Brain microvascular endothelial cell (primary cell): ENCODE measurements at regions not wholly inside any gene's neighbourhood (a gene's known extent, or its start where the extent isn't known, plus 50 kb on each side); places are given as distances from the start of the nearest gene placed in this dataset.
A peak's percentile ranks its signal among the peaks of the same experiment; 100 is the strongest.

Source experiments
- DNase-seq: peaks from one replicate; pipeline ENCODE4 v3.0.0-alpha.2; 2020
- H3K27ac ChIP-seq: fragments of 250-450 bp; sonication (Bioruptor Pico); 2 replicates; pipeline ENCODE4 v1.5.1; 2020; ENCODE audit warnings: mild to moderate bottlenecking, moderate library complexity
- H3K27me3 ChIP-seq: fragments of 250-450 bp; sonication (Bioruptor Pico); replicated peaks from 2 replicates; pipeline ENCODE4 v1.5.1; 2020; ENCODE audit warnings: mild to moderate bottlenecking
- H3K36me3 ChIP-seq: fragments of 250-450 bp; sonication (Bioruptor Pico); replicated peaks from 2 replicates; pipeline ENCODE4 v1.5.1; 2020; ENCODE audit warnings: mild to moderate bottlenecking
- H3K4me3 ChIP-seq: 2 replicates; pipeline ENCODE4 v1.5.1; 2011; ENCODE audit warnings: low read depth, mild to moderate bottlenecking, control low read depth, low read length, moderate library complexity
- CTCF ChIP-seq: IDR thresholded peaks from 2 replicates; pipeline ENCODE4 v1.5.1; 2011; ENCODE audit warnings: low read depth, mild to moderate bottlenecking, moderate library complexity, low read length, control low read depth, inconsistent platforms; ENCODE audit errors: missing control alignments
- in situ Hi-C: cut with HindIII; loops from 2 replicates; pipeline ENCODE4 v1.10.0; 2017; ENCODE audit warnings: low sequenced_read_pairs, low pct_ligation_motif_present

GRCh38 chr9:80885894-80886293, 803.5 kb downstream of the TLE1 start:
- Histone ChIP-seq H3K27ac (no peak overlapping the region), H3K4me3 (no peak overlapping the region), H3K27me3 (no peaks in the 10 kb centered on the region), H3K36me3 (no peaks in the 10 kb centered on the region)
- DNase-seq, result no peak
- in situ Hi-C loops, result no loop called here
- peak; percentile 37 for TF ChIP-seq CTCF

- no peak for DNase-seq
- no peak for TF ChIP-seq CTCF
- no peak overlapping the region for H3K27ac ChIP-seq
- no peaks in the 10 kb centered on the region for H3K36me3 ChIP-seq
- in situ Hi-C loops, result no loop called here
- H3K27me3 ChIP-seq, result no peaks in the 10 kb centered on the region
- no peak overlapping the region for H3K4me3 ChIP-seq
Measured at GRCh38 chr9:80883826-80884579, 805.3 kb downstream of the TLE1 start.

GRCh38 chr9:80883426-80883825, 805.9 kb downstream of the TLE1 start:
- in situ Hi-C loops, result no loop called here
- H3K27me3 ChIP-seq, result no peaks in the 10 kb centered on the region
- H3K36me3 ChIP-seq, result no peaks in the 10 kb centered on the region
- no peak for TF ChIP-seq CTCF
- H3K27ac ChIP-seq, result no peak overlapping the region
- no peak for DNase-seq
- no peak overlapping the region for H3K4me3 ChIP-seq

- in situ Hi-C loops, result no loop called here
- no peak for DNase-seq
- Histone ChIP-seq H3K4me3 (no peak overlapping the region), H3K27me3 (no peaks in the 10 kb centered on the region), H3K27ac (no peak overlapping the region), H3K36me3 (no peaks in the 10 kb centered on the region)
- no peak for TF ChIP-seq CTCF
Measured at GRCh38 chr9:80881940-80882339, 807.4 kb downstream of the TLE1 start.

- no peak for DNase-seq
- Histone ChIP-seq H3K36me3 (no peaks in the 10 kb centered on the region), H3K27ac (no peak overlapping the region), H3K4me3 (no peak overlapping the region), H3K27me3 (no peaks in the 10 kb centered on the region)
- in situ Hi-C loops, result no loop called here
- TF ChIP-seq CTCF, result no peak
Measured at GRCh38 chr9:80881320-80881719, 808.0 kb downstream of the TLE1 start.

- Histone ChIP-seq H3K27me3 (no peaks in the 10 kb centered on the region), H3K4me3 (no peak overlapping the region), H3K27ac (no peak overlapping the region), H3K36me3 (no peaks in the 10 kb centered on the region)
- no peak for TF ChIP-seq CTCF
- in situ Hi-C loops, result no loop called here
- DNase-seq, result peak; percentile 65
Measured at GRCh38 chr9:80878556-80878955, 810.8 kb downstream of the TLE1 start.
